B cell (primary cell): ENCODE measurements at regions not wholly inside any gene's neighbourhood (a gene's known extent, or its start where the extent isn't known, plus 50 kb on each side); places are given as distances from the start of the nearest gene placed in this dataset.
A peak's percentile ranks its signal among the peaks of the same experiment; 100 is the strongest.
"Not testable (repeated sequence)": the region's sequence is repeated elsewhere in the genome, so short reads cannot be mapped to it uniquely, and the experiment has no call there.

Experiments
- ATAC-seq: fragments of 200-7000 bp; cut with Tn5 transposase; one replicate; pipeline ENCODE4 v1.10.0; 2021; ENCODE audit warnings: low read depth, mild to moderate bottlenecking, moderate number of reproducible peaks, moderate library complexity
- CTCF ChIA-PET: fragments of 350-600 bp; sonication (Branson Sonifier 250); formaldehyde crosslinking; loops from one replicate; lab custom pipeline; 2021; ENCODE audit warnings: antibody characterized with exemption, inconsistent platforms; lab: Charles Lee
- POLR2A ChIA-PET: fragments of 350-600 bp; sonication (Branson Sonifier 250); formaldehyde crosslinking; loops from one replicate; lab custom pipeline; 2021; ENCODE audit warnings: antibody characterized with exemption; lab: Charles Lee
- DNase-seq: peaks from one replicate; pipeline ENCODE4 v3.0.0; 2013
- H2AFZ ChIP-seq: 2 replicates; pipeline ENCODE4 v1.6.1; 2012; ENCODE audit warnings: mild to moderate bottlenecking, low read depth, low read length; ENCODE audit not compliant: insufficient read depth, poor library complexity, severe bottlenecking
- H3K27ac ChIP-seq, 2 donors: 1 replicate in 1 of 2; 2 replicates in 1 of 2; pipeline ENCODE4 v1.5.1; 2012 to 2013; ENCODE audit warnings: low read length in 2 of 2, mild to moderate bottlenecking in 2 of 2, moderate library complexity in 1 of 2
- H3K27me3 ChIP-seq, 4 experiments: fragments of 200-600 bp in 1 of 4; sonication (generic) in 1 of 4; replicated peaks in 1 of 4; 1 replicate in 2 of 4; 2 replicates in 2 of 4; pipeline versions ENCODE4 v1.6.1 to v1.7.0; 2013 to 2016; ENCODE audit warnings: low read length in 3 of 4, mild to moderate bottlenecking in 2 of 4, mixed read lengths in 1 of 4, moderate library complexity in 1 of 4; ENCODE audit not compliant: insufficient read depth in 4 of 4, control insufficient read depth in 3 of 4; ENCODE audit errors: control extremely low read depth in 1 of 4
- H3K36me3 ChIP-seq, 2 experiments: replicated peaks in 1 of 2; 1 replicate in 1 of 2; 2 replicates in 1 of 2; pipeline versions ENCODE4 v1.6.1 to v1.7.1; 2013; ENCODE audit warnings: low read length in 1 of 2; ENCODE audit not compliant: insufficient read depth in 2 of 2, control insufficient read depth in 1 of 2; ENCODE audit errors: control extremely low read depth in 1 of 2, extremely low read depth in 1 of 2
- H3K4me1 ChIP-seq, 2 donors: fragments of 200-600 bp in 1 of 2; sonication (generic) in 1 of 2; 1 replicate in 1 of 2; 2 replicates in 1 of 2; pipeline versions ENCODE4 v1.5.1 to v1.6.1; 2013 to 2017; ENCODE audit warnings: low read length in 2 of 2; ENCODE audit not compliant: control insufficient read depth in 2 of 2, insufficient read depth in 2 of 2
- H3K4me2 ChIP-seq: replicated peaks from 2 replicates; pipeline ENCODE3; 2012; ENCODE audit warnings: mild to moderate bottlenecking, low read depth, low read length; ENCODE audit not compliant: poor library complexity, severe bottlenecking
- H3K4me3 ChIP-seq, 5 experiments: fragments of 200-600 bp in 1 of 5; sonication (generic) in 1 of 5; 1 replicate in 3 of 5; 2 replicates in 2 of 5; pipeline versions ENCODE4 v1.5.1 to v1.7.0; 2011 to 2016; ENCODE audit warnings: low read length in 4 of 5, mild to moderate bottlenecking in 4 of 5, low read depth in 2 of 5, control low read depth in 1 of 5, moderate library complexity in 1 of 5; ENCODE audit not compliant: insufficient read depth in 1 of 5; ENCODE audit errors: control extremely low read depth in 1 of 5, extremely low read depth in 1 of 5
- H3K79me2 ChIP-seq: fragments of 200-600 bp; sonication (generic); one replicate; pipeline ENCODE4 v1.6.0; 2016; ENCODE audit warnings: low read length; ENCODE audit not compliant: control insufficient read depth, insufficient read depth
- H3K9ac ChIP-seq: fragments of 200-600 bp; sonication (generic); 2 replicates; pipeline ENCODE4 v1.6.1; 2017; ENCODE audit warnings: mild to moderate bottlenecking, low read length, moderate library complexity
- H3K9me3 ChIP-seq, 3 donors: one replicate each; pipeline versions ENCODE4 v1.6.1 to v1.7.1; 2013; ENCODE audit warnings: low read length in 2 of 3; ENCODE audit not compliant: control insufficient read depth in 2 of 3, insufficient read depth in 1 of 3; ENCODE audit errors: control extremely low read depth in 1 of 3
- H4K20me1 ChIP-seq: 2 replicates; pipeline ENCODE4 v1.6.0; 2012; ENCODE audit warnings: mild to moderate bottlenecking, low read length; ENCODE audit not compliant: insufficient read depth, control insufficient read depth, poor library complexity, severe bottlenecking
- H3K27ac Mint-ChIP-seq: one replicate; pipeline ENCODE4 v1.8.0; 2021; ENCODE audit warnings: mixed read lengths
- H3K27me3 Mint-ChIP-seq: one replicate; pipeline ENCODE4 v1.8.0; 2021; ENCODE audit warnings: mixed read lengths
- H3K4me1 Mint-ChIP-seq: one replicate; pipeline ENCODE4 v1.8.0; 2021; ENCODE audit warnings: mixed read lengths
- H3K4me3 Mint-ChIP-seq: one replicate; pipeline ENCODE4 v1.8.0; 2021; ENCODE audit warnings: mixed read lengths
- H3K9me3 Mint-ChIP-seq: one replicate; pipeline ENCODE4 v1.8.0; 2022; ENCODE audit warnings: mixed read lengths; ENCODE audit not compliant: insufficient read depth
- CTCF ChIP-seq: fragments of 200-600 bp; IDR thresholded peaks from one replicate; pipeline ENCODE4 v1.8.0; 2022; ENCODE audit warnings: antibody characterized with exemption, mild to moderate bottlenecking
- EZH2 ChIP-seq: IDR thresholded peaks from 2 replicates; pipeline ENCODE4 v1.6.1; 2012; ENCODE audit warnings: borderline replicate concordance, low read depth, mild to moderate bottlenecking, moderate library complexity, low read length; ENCODE audit not compliant: insufficient read depth, poor library complexity, severe bottlenecking
- WGBS: methylation state at CpG from one replicate; pipeline ENCODE4 v1.1.5; 2013; ENCODE audit warnings: missing lambda C conversion rate; ENCODE audit not compliant: insufficient coverage; 5-methylcytosine and 5-hydroxymethylcytosine counted together
- intact Hi-C: fragments of 100-400 bp; cut with micrococcal nuclease; formaldehyde crosslinking; loops from one replicate; pipeline ENCODE4 v1.10.0; 2022

GRCh38 chr3:82163907-82164520, 402.6 kb upstream of the GBE1 start:
- Mint-ChIP-seq H3K4me3 (no peak overlapping the region), H3K27me3 (no peaks in the 10 kb centered on the region), H3K27ac (no peak overlapping the region), H3K4me1 (no peaks in the 10 kb centered on the region), H3K9me3 (no peaks in the 10 kb centered on the region)
- intact Hi-C loops: no loop called here
- Histone ChIP-seq H3K36me3 (no peaks in the 10 kb centered on the region), H2AFZ (peak overlapping the region; percentile 44), H3K4me2 (no peak overlapping the region), H3K27me3 (no peaks in the 10 kb centered on the region), H3K9me3 (peaks cover 0 to 3% (median 0%) of the 10 kb centered on the region in 3 donors), H3K4me1 (no peaks in the 10 kb centered on the region), H3K27ac (no peak overlapping the region), H4K20me1 (no peaks in the 10 kb centered on the region), H3K9ac (no peak overlapping the region), H3K4me3 (no peak overlapping the region), H3K79me2 (no peaks in the 10 kb centered on the region)
- CTCF ChIA-PET: no interaction called here
- ATAC-seq: no peak
- TF ChIP-seq CTCF (peak; percentile 38), EZH2 (no peak)
- WGBS: no CpG with 5 or more reads among the region's 1 CpG
- DNase-seq: no peak
- POLR2A ChIA-PET: no interaction called here

GRCh38 chr3:82157952-82158351, 396.5 kb upstream of the GBE1 start:
- DNase-seq (no peak), ATAC-seq (no peak)
- Histone ChIP-seq H3K4me1 (no peaks in the 10 kb centered on the region), H3K9me3 (no peaks in the 10 kb centered on the region), H2AFZ (no peak overlapping the region), H3K27me3 (no peaks in the 10 kb centered on the region), H3K4me3 (no peak overlapping the region), H3K27ac (no peak overlapping the region), H3K4me2 (no peak overlapping the region), H4K20me1 (no peaks in the 10 kb centered on the region), H3K36me3 (no peaks in the 10 kb centered on the region), H3K9ac (no peak overlapping the region), H3K79me2 (no peaks in the 10 kb centered on the region)
- Mint-ChIP-seq H3K4me3 (no peak overlapping the region), H3K27me3 (no peaks in the 10 kb centered on the region), H3K9me3 (no peaks in the 10 kb centered on the region), H3K4me1 (no peaks in the 10 kb centered on the region), H3K27ac (no peak overlapping the region)
- ChIA-PET CTCF (no interaction called here), POLR2A (no interaction called here)
- TF ChIP-seq CTCF (no peak), EZH2 (no peak)
- 97% methylated on average over 3 of the region's 5 CpGs for WGBS
- intact Hi-C loops: no loop called here

- H3K9me3 Mint-ChIP-seq, H2AFZ ChIP-seq, H3K27me3 ChIP-seq, H3K9ac ChIP-seq, H3K36me3 ChIP-seq, H3K4me1 Mint-ChIP-seq, DNase-seq, CTCF ChIA-PET, H3K27ac Mint-ChIP-seq, H3K4me3 ChIP-seq, ATAC-seq, POLR2A ChIA-PET, H3K4me2 ChIP-seq, H3K27ac ChIP-seq, H3K4me1 ChIP-seq, H3K4me3 Mint-ChIP-seq, H3K27me3 Mint-ChIP-seq, H3K79me2 ChIP-seq, H3K9me3 ChIP-seq, H4K20me1 ChIP-seq, intact Hi-C loops: not testable (repeated sequence)
- no CpG with 5 or more reads among the region's 1 CpG for WGBS
These were observed 392.4 kb upstream of the GBE1 start for GRCh38 chr3:82153892-82154291.
